ENCODE measurements at regions not wholly inside any gene's neighbourhood (a gene's known extent, or its start where the extent isn't known, plus 50 kb on each side); places are given as distances from the start of the nearest gene placed in this dataset.

- TF ChIP-seq CTCF (conservative IDR thresholded peaks at IDR 0.05; ENCODE audit: low read depth, low read length) (no peak), EZH2 (IDR thresholded peaks at IDR 0.05; ENCODE audit: low read length, unreplicated experiment) (no peak)
Observed at GRCh38 chr4:134533068-134533467, 331.5 kb upstream of the PABPC4L start.

Measured in PC-3 (cell line).